ENCODE measurements at regions not wholly inside any gene's neighbourhood (a gene's known extent, or its start where the extent isn't known, plus 50 kb on each side); places are given as distances from the start of the nearest gene placed in this dataset.
A peak's percentile ranks its signal among the peaks of the same experiment; 100 is the strongest.
"Not testable (repeated sequence)": the region's sequence is repeated elsewhere in the genome, so short reads cannot be mapped to it uniquely, and the experiment has no call there.

GRCh38 chr21:34272321-34272720 is 91.5 kb upstream of the KCNE2 start:
- Histone ChIP-seq H3K4me3 (ENCODE audit: low read length in 2 of 2) (no peak overlapping the region), H3K4me1 (ENCODE audit: control insufficient read depth, insufficient read depth, low read length) (no peaks in the 10 kb centered on the region), H3K36me3 (ENCODE audit: control insufficient read depth in 2 of 2, insufficient read depth in 2 of 2, low read length in 2 of 2) (no peaks in the 10 kb centered on the region), H3K27me3 (ENCODE audit: control insufficient read depth in 1 of 2, insufficient read depth in 2 of 2, low read length in 2 of 2) (no peaks in the 10 kb centered on the region), H3K9ac (ENCODE audit: low read length in 2 of 2) (no peak overlapping the region), H3K9me3 (ENCODE audit: control insufficient read depth in 2 of 2, low read length in 2 of 2) (no peaks in the 10 kb centered on the region), H3K27ac (ENCODE audit: low read length) (no peak overlapping the region)

- H3K4me1 ChIP-seq (ENCODE audit: control insufficient read depth, insufficient read depth, low read length): no peaks in the 10 kb centered on the region
- H3K4me3 ChIP-seq (ENCODE audit: low read length in 2 of 2): no peak overlapping the region
- no peak overlapping the region for H3K9ac ChIP-seq (ENCODE audit: low read length in 2 of 2)
- no peak overlapping the region for H3K27ac ChIP-seq (ENCODE audit: low read length)
- H3K36me3 ChIP-seq (ENCODE audit: control insufficient read depth in 2 of 2, insufficient read depth in 2 of 2, low read length in 2 of 2): no peaks in the 10 kb centered on the region
- no peaks in the 10 kb centered on the region for H3K9me3 ChIP-seq (ENCODE audit: control insufficient read depth in 2 of 2, low read length in 2 of 2)
- no peaks in the 10 kb centered on the region for H3K27me3 ChIP-seq (ENCODE audit: control insufficient read depth in 1 of 2, insufficient read depth in 2 of 2, low read length in 2 of 2)
Measured at GRCh38 chr21:34274001-34274400, 89.8 kb upstream of the KCNE2 start.

GRCh38 chr21:34276711-34277425 is 86.9 kb upstream of the KCNE2 start:
- no peaks in the 10 kb centered on the region for H3K9me3 ChIP-seq (ENCODE audit: control insufficient read depth in 2 of 2, low read length in 2 of 2)
- peaks cover 13% of the 10 kb centered on the region for H3K4me1 ChIP-seq (ENCODE audit: control insufficient read depth, insufficient read depth, low read length)
- H3K4me3 ChIP-seq (ENCODE audit: low read length in 2 of 2): no peak overlapping the region
- H3K36me3 ChIP-seq (ENCODE audit: control insufficient read depth in 2 of 2, insufficient read depth in 2 of 2, low read length in 2 of 2): no peaks in the 10 kb centered on the region
- no peaks in the 10 kb centered on the region for H3K27me3 ChIP-seq (ENCODE audit: control insufficient read depth in 1 of 2, insufficient read depth in 2 of 2, low read length in 2 of 2)
- no peak overlapping the region for H3K27ac ChIP-seq (ENCODE audit: low read length)
- H3K9ac ChIP-seq (ENCODE audit: low read length in 2 of 2): no peak overlapping the region

GRCh38 chr21:34278451-34278850 is 85.4 kb upstream of the KCNE2 start:
- Histone ChIP-seq H3K4me1 (ENCODE audit: control insufficient read depth, insufficient read depth, low read length) (peaks cover 13% of the 10 kb centered on the region), H3K27ac (ENCODE audit: low read length) (no peak overlapping the region), H3K4me3 (ENCODE audit: low read length in 2 of 2) (no peak overlapping the region), H3K27me3 (ENCODE audit: control insufficient read depth in 1 of 2, insufficient read depth in 2 of 2, low read length in 2 of 2) (no peaks in the 10 kb centered on the region), H3K9me3 (ENCODE audit: control insufficient read depth in 2 of 2, low read length in 2 of 2) (no peaks in the 10 kb centered on the region), H3K9ac (ENCODE audit: low read length in 2 of 2) (no peak overlapping the region), H3K36me3 (ENCODE audit: control insufficient read depth in 2 of 2, insufficient read depth in 2 of 2, low read length in 2 of 2) (no peaks in the 10 kb centered on the region)

- Histone ChIP-seq H3K27me3 (ENCODE audit: control insufficient read depth in 1 of 2, insufficient read depth in 2 of 2, low read length in 2 of 2) (no peaks in the 10 kb centered on the region), H3K4me3 (ENCODE audit: low read length in 2 of 2) (no peak overlapping the region), H3K36me3 (ENCODE audit: control insufficient read depth in 2 of 2, insufficient read depth in 2 of 2, low read length in 2 of 2) (no peaks in the 10 kb centered on the region), H3K9ac (ENCODE audit: low read length in 2 of 2) (no peak overlapping the region), H3K9me3 (ENCODE audit: control insufficient read depth in 2 of 2, low read length in 2 of 2) (no peaks in the 10 kb centered on the region), H3K27ac (ENCODE audit: low read length) (no peak overlapping the region), H3K4me1 (ENCODE audit: control insufficient read depth, insufficient read depth, low read length) (peaks cover 15% of the 10 kb centered on the region)
Measured at GRCh38 chr21:34279285-34279684, 84.5 kb upstream of the KCNE2 start.

- H3K27ac ChIP-seq (ENCODE audit: low read length): no peak overlapping the region
- no peak overlapping the region for H3K9ac ChIP-seq (ENCODE audit: low read length in 2 of 2)
- H3K27me3 ChIP-seq (ENCODE audit: control insufficient read depth in 1 of 2, insufficient read depth in 2 of 2, low read length in 2 of 2): no peaks in the 10 kb centered on the region
- H3K9me3 ChIP-seq (ENCODE audit: control insufficient read depth in 2 of 2, low read length in 2 of 2): no peaks in the 10 kb centered on the region
- H3K4me1 ChIP-seq (ENCODE audit: control insufficient read depth, insufficient read depth, low read length): peaks cover 17% of the 10 kb centered on the region
- no peak overlapping the region for H3K4me3 ChIP-seq (ENCODE audit: low read length in 2 of 2)
- no peaks in the 10 kb centered on the region for H3K36me3 ChIP-seq (ENCODE audit: control insufficient read depth in 2 of 2, insufficient read depth in 2 of 2, low read length in 2 of 2)
Measured at GRCh38 chr21:34279883-34280282, 83.9 kb upstream of the KCNE2 start.

- no peaks in the 10 kb centered on the region for H3K36me3 ChIP-seq (ENCODE audit: control insufficient read depth in 2 of 2, insufficient read depth in 2 of 2, low read length in 2 of 2)
Measured at GRCh38 chr21:34280389-34280795, 83.4 kb upstream of the KCNE2 start.

GRCh38 chr21:34280959-34281358 is 82.8 kb upstream of the KCNE2 start:
- no peaks in the 10 kb centered on the region for H3K27me3 ChIP-seq (ENCODE audit: control insufficient read depth in 1 of 2, insufficient read depth in 2 of 2, low read length in 2 of 2)
- no peak overlapping the region for H3K27ac ChIP-seq (ENCODE audit: low read length)
- H3K9me3 ChIP-seq (ENCODE audit: control insufficient read depth in 2 of 2, low read length in 2 of 2): no peaks in the 10 kb centered on the region
- no peak overlapping the region for H3K4me3 ChIP-seq (ENCODE audit: low read length in 2 of 2)
- no peak overlapping the region for H3K9ac ChIP-seq (ENCODE audit: low read length in 2 of 2)
- no peaks in the 10 kb centered on the region for H3K36me3 ChIP-seq (ENCODE audit: control insufficient read depth in 2 of 2, insufficient read depth in 2 of 2, low read length in 2 of 2)
- H3K4me1 ChIP-seq (ENCODE audit: control insufficient read depth, insufficient read depth, low read length): peaks cover 17% of the 10 kb centered on the region

More at GRCh38 chr21:34280389-34280795, 83.4 kb upstream of the KCNE2 start:
- peak overlapping the region in 1 of 2 donors; percentile 8 for H3K4me3 ChIP-seq (ENCODE audit: low read length in 2 of 2)
- no peak overlapping the region for H3K9ac ChIP-seq (ENCODE audit: low read length in 2 of 2)
- no peaks in the 10 kb centered on the region for H3K27me3 ChIP-seq (ENCODE audit: control insufficient read depth in 1 of 2, insufficient read depth in 2 of 2, low read length in 2 of 2)
- no peaks in the 10 kb centered on the region for H3K9me3 ChIP-seq (ENCODE audit: control insufficient read depth in 2 of 2, low read length in 2 of 2)
- peaks cover 17% of the 10 kb centered on the region for H3K4me1 ChIP-seq (ENCODE audit: control insufficient read depth, insufficient read depth, low read length)
- no peak overlapping the region for H3K27ac ChIP-seq (ENCODE audit: low read length)

GRCh38 chr21:34282223-34282622 is 81.6 kb upstream of the KCNE2 start:
- H3K9me3 ChIP-seq (ENCODE audit: control insufficient read depth in 2 of 2, low read length in 2 of 2): no peaks in the 10 kb centered on the region
- no peak overlapping the region for H3K4me3 ChIP-seq (ENCODE audit: low read length in 2 of 2)
- no peak overlapping the region for H3K9ac ChIP-seq (ENCODE audit: low read length in 2 of 2)
- peaks cover 17% of the 10 kb centered on the region for H3K4me1 ChIP-seq (ENCODE audit: control insufficient read depth, insufficient read depth, low read length)
- H3K36me3 ChIP-seq (ENCODE audit: control insufficient read depth in 2 of 2, insufficient read depth in 2 of 2, low read length in 2 of 2): no peaks in the 10 kb centered on the region
- H3K27me3 ChIP-seq (ENCODE audit: control insufficient read depth in 1 of 2, insufficient read depth in 2 of 2, low read length in 2 of 2): no peaks in the 10 kb centered on the region
- no peak overlapping the region for H3K27ac ChIP-seq (ENCODE audit: low read length)

- H3K4me3 ChIP-seq (ENCODE audit: low read length in 2 of 2): no peak overlapping the region
- no peak overlapping the region for H3K9ac ChIP-seq (ENCODE audit: low read length in 2 of 2)
- no peaks in the 10 kb centered on the region for H3K9me3 ChIP-seq (ENCODE audit: control insufficient read depth in 2 of 2, low read length in 2 of 2)
- H3K4me1 ChIP-seq (ENCODE audit: control insufficient read depth, insufficient read depth, low read length): peaks cover 17% of the 10 kb centered on the region
- no peaks in the 10 kb centered on the region for H3K27me3 ChIP-seq (ENCODE audit: control insufficient read depth in 1 of 2, insufficient read depth in 2 of 2, low read length in 2 of 2)
- H3K36me3 ChIP-seq (ENCODE audit: control insufficient read depth in 2 of 2, insufficient read depth in 2 of 2, low read length in 2 of 2): no peaks in the 10 kb centered on the region
- no peak overlapping the region for H3K27ac ChIP-seq (ENCODE audit: low read length)
Measured at GRCh38 chr21:34284666-34285065, 79.1 kb upstream of the KCNE2 start.

- H3K4me1 ChIP-seq (ENCODE audit: control insufficient read depth, insufficient read depth, low read length); H3K27me3 ChIP-seq (ENCODE audit: control insufficient read depth in 1 of 2, insufficient read depth in 2 of 2, low read length in 2 of 2); H3K36me3 ChIP-seq (ENCODE audit: control insufficient read depth in 2 of 2, insufficient read depth in 2 of 2, low read length in 2 of 2); H3K9me3 ChIP-seq (ENCODE audit: control insufficient read depth in 2 of 2, low read length in 2 of 2); H3K4me3 ChIP-seq (ENCODE audit: low read length in 2 of 2); H3K27ac ChIP-seq (ENCODE audit: low read length); H3K9ac ChIP-seq (ENCODE audit: low read length in 2 of 2): not testable (repeated sequence)
Measured at GRCh38 chr21:34288042-34288441, 75.8 kb upstream of the KCNE2 start.
